ENCODE measurements at regions not wholly inside any gene's neighbourhood (a gene's known extent, or its start where the extent isn't known, plus 50 kb on each side); places are given as distances from the start of the nearest gene placed in this dataset.

DNA sequence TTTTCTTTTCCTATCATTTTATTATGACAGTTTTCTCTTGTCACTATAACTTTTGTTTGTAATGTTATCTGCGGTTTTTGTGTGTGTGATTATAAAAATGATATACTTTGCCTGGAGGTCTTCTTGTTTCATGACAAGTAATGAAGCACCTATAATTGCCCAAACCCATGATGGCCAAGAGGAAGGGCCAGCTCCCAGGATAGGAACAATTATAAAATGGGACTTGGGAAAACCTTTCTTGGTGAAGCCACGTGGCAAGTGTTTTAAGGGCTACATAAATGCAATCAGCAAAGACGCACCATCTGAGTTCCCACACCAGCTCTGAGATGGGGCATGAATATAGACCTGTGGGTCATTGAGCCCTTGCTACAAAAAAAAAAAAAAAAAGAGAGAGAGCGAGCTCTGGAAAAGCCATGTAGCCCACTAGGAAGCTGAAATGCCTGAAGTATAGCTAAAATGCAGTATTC, 462.6 kb upstream of the RUNX1 start:
- TF ChIP-seq, protein P1, sequence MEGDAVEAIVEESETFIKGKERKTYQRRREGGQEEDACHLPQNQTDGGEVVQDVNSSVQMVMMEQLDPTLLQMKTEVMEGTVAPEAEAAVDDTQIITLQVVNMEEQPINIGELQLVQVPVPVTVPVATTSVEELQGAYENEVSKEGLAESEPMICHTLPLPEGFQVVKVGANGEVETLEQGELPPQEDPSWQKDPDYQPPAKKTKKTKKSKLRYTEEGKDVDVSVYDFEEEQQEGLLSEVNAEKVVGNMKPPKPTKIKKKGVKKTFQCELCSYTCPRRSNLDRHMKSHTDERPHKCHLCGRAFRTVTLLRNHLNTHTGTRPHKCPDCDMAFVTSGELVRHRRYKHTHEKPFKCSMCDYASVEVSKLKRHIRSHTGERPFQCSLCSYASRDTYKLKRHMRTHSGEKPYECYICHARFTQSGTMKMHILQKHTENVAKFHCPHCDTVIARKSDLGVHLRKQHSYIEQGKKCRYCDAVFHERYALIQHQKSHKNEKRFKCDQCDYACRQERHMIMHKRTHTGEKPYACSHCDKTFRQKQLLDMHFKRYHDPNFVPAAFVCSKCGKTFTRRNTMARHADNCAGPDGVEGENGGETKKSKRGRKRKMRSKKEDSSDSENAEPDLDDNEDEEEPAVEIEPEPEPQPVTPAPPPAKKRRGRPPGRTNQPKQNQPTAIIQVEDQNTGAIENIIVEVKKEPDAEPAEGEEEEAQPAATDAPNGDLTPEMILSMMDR (conservative IDR thresholded peaks at IDR 0.05) = no peak

DNA sequence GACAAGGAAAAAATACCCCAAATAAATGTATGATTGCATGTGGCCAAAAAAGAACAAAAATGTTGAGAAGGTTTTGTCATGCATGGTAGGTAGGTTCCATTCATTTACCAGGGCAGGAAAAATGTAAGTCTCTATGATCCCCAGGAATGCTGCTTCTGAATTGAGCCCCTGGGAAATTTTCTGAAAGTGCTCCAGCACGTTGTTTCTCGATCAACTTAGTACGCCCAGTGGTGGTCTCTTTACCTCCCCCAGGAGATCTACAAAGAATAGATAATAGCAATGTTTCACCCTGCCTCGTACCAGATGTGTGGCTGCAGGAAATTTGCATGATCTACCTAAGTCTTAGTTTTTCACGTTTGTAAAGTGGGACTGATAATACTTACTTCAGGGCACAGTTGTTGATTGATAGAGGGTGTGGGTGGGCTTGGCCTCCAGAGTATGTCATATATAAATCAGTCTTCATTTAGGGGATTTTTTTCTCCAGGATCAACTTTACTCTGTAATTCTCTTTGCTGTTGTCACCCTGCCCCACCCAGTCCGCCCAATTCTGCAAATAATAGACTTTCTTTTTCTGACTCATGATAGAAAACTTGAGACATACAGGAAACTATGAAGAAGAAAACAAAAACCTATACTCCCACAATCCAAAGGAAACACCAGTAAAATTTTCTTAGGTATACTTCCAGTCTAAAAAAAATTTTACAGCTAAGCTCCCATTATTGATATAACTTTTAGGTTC, 462.0 kb upstream of the RUNX1 start:
- no peak overlapping the region for H3K27ac ChIP-seq
- TF ChIP-seq, protein P1 (conservative IDR thresholded peaks at IDR 0.05) = no peak

More for the DNA sequence above, 462.6 kb upstream of the RUNX1 start:
- no peak overlapping the region for H3K27ac ChIP-seq

DNA sequence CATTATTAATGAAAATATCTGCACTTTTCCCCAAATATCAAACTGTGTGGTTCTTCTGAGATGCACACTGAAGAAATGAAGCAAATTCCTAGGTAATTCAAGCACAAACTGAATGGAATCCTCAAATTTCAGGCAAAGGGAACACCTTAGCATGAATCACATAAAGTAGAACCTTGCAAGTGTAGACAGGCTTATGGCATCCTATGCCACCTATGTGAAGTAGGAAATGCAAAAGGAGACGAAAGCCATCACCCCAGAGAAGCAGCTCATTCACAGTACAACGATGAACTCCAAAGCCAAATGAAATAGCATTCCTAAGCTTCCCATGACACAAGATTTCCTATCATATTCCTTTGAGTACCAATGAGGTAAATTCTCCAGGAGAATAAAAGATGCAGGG, 461.2 kb upstream of the RUNX1 start:
- H3K27ac ChIP-seq = no peak overlapping the region
- TF ChIP-seq, protein P1 (conservative IDR thresholded peaks at IDR 0.05) = no peak

DNA sequence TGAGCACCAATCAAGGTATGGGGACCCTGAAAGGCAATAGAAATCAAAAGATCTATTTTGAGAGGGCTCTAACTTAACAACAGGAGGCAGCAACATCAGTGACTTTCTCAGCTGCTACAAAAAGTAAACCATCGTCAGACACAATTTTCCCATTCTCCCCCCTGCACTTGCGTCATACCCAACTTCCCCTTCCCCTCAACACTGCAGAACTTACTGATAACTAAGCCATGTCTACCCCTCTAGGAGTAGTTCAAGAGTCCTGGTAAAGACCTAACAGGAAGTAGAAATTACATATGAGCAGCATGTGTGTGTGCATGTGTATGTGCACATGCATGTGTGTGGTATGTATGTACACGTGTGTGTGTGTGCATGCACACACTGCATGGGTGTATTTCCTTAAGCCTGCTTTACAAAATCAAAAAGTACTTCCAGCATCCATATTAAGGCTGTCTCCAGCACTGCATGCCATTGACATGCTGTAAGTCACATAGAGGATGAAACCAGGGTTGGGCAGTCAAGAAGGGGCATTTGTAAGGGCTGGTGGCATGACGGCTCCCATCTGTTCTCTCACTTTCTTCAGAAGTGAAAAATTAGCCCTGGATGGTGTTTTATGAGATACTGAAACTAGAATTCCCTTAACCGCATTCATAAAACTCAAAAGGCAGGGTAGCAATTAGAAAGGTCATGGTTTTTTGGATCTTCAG, 460.1 kb upstream of the RUNX1 start:
- no peak overlapping the region for H3K27ac ChIP-seq
- TF ChIP-seq, protein P1 (conservative IDR thresholded peaks at IDR 0.05) = no peak

DNA sequence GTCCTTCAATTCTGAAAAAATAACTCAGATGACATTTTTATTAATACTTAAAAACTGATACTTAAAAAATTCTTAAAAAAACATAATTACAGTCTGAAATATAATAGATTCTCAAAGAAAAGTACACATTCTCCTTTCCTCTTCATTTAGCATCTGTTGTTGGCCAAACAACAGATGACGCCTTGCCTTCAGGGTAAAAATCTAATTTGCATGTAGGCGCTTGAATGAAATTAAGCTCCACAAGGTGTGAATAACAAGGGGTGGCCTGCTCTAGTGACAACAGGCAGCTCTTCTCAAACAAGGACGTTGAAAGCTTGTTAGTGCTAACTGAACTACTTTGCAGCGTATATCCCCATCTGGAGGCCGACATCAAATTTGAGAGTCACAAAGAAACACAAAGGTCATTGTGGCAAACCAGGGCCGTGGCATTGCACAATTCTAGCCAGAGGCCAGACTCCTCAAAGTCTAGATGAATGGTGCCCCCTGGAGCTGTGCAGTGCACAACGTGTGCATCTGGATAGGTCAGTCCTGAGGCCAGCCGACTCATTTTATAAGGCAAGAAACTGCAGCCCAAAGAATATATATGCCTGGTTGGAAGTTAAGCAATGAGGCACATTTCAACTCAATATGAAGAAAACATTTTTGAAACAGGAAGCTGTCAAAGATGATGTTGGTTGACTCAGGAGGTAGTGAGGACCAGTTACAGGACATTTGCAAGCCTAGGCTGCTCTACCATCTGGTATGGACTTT, 459.2 kb upstream of the RUNX1 start:
- TF ChIP-seq, protein P1 (conservative IDR thresholded peaks at IDR 0.05) = no peak
- H3K27ac ChIP-seq = no peak overlapping the region

DNA sequence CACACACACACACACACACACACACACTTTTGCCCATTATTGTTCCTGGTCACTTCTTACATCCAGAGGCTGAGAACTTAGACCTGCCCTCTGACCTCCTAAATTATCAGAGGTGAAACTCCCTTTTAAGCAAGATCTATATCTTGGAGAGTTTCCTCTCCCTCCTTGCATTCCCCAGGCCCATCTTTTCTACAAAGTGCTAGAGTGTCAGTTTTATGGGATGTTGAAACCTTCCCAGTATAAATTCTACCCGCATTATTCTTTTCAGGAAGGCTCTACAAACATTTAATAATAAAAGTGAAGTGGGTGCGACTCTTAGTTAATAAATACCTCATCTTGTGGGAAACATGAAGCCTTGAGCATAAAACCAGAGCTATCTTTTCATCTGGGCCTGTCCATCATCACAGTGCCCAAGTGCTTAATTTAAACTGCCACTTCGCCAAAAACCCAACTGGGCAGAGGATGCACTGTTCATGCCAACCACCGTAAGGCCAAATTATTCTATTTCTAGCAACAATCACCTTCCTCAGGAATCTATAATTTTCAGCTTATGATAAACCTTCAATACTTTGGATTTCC, 458.2 kb upstream of the RUNX1 start:
- TF ChIP-seq, protein P1 (conservative IDR thresholded peaks at IDR 0.05) = no peak
- H3K27ac ChIP-seq = no peak overlapping the region

DNA sequence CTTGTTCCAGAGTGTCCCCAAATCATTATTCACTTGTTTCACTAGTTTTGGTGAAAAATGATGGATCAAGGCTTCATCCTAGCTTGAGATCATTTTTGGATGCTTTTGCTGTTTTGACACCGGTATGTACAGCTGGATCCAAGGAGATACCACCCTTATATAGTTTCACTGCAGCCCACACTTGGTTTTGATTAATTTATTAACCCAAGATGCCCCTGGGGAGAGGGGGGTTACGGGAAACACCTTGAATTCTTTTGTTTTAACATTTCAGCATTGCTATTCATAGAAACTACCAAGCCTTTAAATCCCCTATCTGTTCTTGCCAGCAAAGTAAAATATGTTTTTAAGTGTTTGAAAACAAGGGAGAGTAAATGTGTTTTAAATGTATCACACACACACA, 457.7 kb upstream of the RUNX1 start:
- no peak overlapping the region for H3K27ac ChIP-seq
- TF ChIP-seq, protein P1 (conservative IDR thresholded peaks at IDR 0.05) = no peak

Measured in VCaP (cell line).